Transverse colon (tissue), 4 donors: ENCODE measurements at regions not wholly inside any gene's neighbourhood (a gene's known extent, or its start where the extent isn't known, plus 50 kb on each side); places are given as distances from the start of the nearest gene placed in this dataset.

Source experiments
- POLR2A ChIP-seq: fragments of 450-650 bp; IDR thresholded peaks from one replicate; pipeline ENCODE4 v1.6.1; 2016; ENCODE audit warnings: antibody characterized with exemption, mild to moderate bottlenecking, moderate library complexity
- POLR2AphosphoS5 ChIP-seq, 3 donors: sonication (generic); formaldehyde crosslinking; IDR thresholded peaks; one replicate each; pipeline ENCODE4 v1.6.1; 2016; ENCODE audit warnings: antibody characterized with exemption in 3 of 3
- TF ChIP-seq, protein P1 (sequence below), 5 experiments: fragments of 200-600 bp in 3 of 5; fragments of 450-650 bp in 2 of 5; sonication (generic) in 3 of 5; IDR thresholded peaks; 1 replicate in 2 of 5; 2 replicates in 3 of 5; pipeline ENCODE4 v1.5.1; 2016 to 2017; ENCODE audit warnings: antibody characterized with exemption in 5 of 5, inconsistent platforms in 3 of 5, mild to moderate bottlenecking in 2 of 5, moderate library complexity in 1 of 5

DNA sequence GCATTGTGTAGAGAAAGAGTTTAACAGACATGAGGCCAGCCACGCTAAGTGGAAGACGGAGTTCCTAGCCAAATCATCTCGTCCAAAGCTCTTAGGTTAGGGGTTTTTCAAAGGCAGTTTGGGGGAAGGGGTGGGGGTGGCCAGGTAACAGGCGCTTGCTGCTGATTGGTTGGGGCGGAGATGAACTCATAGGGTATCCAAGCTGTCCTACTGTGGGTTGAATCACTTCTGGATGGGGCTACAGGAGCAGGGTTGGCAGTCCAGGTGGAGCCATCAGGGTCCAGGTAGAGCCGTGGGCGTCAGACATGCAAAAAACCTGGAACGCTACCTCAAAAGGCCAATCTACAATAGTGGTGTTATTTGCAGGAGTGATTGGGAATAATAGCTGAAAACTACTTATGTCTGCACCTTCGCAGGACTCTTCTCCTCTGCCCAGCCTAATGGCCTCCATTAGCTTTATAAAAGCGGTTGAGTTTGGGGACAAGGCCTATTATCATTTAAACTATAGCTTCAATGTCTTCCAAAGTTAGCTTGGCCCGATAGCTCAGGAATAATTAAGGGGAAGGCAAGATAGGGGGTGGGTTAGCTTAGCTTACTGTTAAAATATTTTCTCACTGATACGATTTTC is 579.6 kb downstream of the NLGN4X start:
- TF ChIP-seq, protein P1, sequence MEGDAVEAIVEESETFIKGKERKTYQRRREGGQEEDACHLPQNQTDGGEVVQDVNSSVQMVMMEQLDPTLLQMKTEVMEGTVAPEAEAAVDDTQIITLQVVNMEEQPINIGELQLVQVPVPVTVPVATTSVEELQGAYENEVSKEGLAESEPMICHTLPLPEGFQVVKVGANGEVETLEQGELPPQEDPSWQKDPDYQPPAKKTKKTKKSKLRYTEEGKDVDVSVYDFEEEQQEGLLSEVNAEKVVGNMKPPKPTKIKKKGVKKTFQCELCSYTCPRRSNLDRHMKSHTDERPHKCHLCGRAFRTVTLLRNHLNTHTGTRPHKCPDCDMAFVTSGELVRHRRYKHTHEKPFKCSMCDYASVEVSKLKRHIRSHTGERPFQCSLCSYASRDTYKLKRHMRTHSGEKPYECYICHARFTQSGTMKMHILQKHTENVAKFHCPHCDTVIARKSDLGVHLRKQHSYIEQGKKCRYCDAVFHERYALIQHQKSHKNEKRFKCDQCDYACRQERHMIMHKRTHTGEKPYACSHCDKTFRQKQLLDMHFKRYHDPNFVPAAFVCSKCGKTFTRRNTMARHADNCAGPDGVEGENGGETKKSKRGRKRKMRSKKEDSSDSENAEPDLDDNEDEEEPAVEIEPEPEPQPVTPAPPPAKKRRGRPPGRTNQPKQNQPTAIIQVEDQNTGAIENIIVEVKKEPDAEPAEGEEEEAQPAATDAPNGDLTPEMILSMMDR (IDR thresholded peaks at IDR 0.05): no peak
- no peak for TF ChIP-seq POLR2A
- TF ChIP-seq POLR2AphosphoS5 (IDR thresholded peaks at IDR 0.05): no peak
